GM21360 (cell line): ENCODE measurements at regions not wholly inside any gene's neighbourhood (a gene's known extent, or its start where the extent isn't known, plus 50 kb on each side); places are given as distances from the start of the nearest gene placed in this dataset.

Source experiments
- ATAC-seq: cut with Tn5 transposase; IDR thresholded peaks from one replicate; pipeline ENCODE4 v1.9.1; 2021; ENCODE audit warnings: mild to moderate bottlenecking, moderate library complexity; ENCODE audit not compliant: unreplicated experiment

- no peak for ATAC-seq
Observed at GRCh38 chr1:209042413-209042812, 541.1 kb upstream of the CAMK1G start.

DNA sequence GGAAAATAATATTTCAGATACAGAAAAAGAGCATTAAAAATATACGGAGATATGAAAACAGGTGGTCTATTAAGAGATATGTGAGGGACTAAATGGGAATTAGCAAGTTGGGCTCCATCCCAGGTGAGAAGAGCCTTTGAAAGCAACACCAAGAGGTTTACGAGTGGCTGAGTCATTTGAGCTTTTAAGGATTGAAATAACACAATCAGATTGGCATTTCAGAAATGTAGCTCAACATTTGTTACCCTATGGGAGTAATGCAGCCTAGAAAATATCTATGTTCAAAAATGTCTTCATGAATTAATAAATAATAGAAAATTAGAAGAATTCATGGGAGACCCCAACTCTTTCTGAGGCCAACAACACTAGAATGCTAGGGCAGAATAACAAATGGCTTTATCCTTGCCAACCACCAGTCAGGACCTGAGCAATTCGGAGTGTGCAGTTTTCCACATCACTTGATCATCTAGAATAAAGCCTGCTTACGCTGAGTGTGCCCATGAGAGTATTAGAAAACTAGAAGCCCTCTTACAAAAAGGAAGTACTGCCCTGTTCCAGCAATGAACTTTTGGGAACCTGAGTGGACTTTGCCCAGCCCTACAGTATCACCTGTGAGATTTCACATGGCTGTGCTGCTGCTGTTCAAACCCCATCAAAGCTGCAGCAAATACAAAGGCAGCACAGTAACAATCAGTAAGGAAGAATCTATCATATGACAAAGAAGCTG is 538.0 kb upstream of the CAMK1G start:
- ATAC-seq: no peak

GRCh38 chr1:209046058-209046417 is 537.5 kb upstream of the CAMK1G start:
- ATAC-seq: no peak

DNA sequence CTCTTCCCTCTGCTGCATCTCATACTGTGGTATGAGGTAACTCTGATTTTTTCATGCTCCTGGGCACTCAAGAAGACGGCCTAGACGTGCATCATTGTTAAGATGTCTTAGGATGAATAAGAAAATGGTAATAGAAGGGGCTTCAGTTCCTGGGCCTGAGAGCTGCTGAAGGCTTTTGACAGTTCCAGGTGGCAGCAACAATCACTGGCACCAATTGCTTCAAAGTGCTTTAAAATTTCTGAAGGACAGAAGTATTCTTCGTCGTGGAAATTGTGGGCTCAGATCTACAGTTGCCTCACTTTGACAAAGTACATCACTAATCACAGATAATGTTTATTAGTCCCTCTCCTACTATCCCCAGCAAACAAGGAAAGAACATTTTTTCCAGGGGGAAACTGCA is 536.6 kb upstream of the CAMK1G start:
- no peak for ATAC-seq

DNA sequence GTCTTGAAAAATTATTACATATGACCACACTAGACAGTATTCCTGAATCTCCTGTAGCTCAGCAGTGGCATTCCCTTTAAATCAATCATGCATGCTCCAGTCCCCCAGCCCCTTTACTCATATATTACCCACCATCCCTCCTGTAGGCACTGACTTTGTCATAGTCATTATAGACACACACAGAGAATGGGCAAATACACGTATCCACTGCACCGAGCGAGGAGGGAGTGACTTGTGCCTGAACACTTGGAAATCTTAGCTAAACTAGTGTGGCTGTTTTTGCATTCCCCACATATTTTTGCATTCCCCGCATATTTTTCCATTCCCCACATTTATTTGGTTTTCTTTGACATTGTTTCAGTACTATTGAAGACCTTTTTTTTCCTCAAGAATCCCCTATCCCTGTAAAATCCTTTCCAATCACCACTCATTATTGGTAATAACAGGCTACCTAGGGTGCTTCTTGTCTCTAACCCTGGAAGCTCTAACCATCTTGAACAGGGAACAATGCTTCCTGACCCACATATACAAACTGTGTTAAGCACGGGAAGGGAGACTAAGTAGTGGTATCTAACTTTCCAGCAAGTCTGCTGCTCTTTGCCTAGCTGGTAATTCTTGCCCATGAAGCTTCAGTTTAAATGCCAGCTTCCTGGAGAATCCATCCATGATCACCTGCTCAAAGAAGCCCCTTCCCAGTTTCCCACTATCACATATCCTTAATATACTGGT is 534.4 kb upstream of the CAMK1G start:
- ATAC-seq: no peak

GRCh38 chr1:209051570-209051969 is 531.9 kb upstream of the CAMK1G start:
- no peak for ATAC-seq

DNA sequence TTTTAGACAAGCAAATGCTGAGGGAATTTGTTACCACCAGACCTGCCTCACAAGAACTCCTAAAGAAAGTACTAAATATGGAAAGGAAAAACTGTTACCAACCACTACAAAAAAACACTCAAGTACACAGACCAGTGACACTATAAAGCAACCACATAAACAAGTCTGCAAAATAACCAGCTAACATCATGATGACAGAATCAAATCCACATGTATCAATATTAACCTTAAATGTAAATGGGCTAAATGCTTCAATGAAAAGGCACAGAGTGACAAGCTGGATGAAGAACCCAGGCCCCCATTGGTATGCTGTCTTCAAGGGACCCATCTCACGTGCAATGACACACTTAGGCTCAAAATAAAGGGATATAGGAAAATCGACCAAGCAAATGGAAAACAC is 529.9 kb upstream of the CAMK1G start:
- no peak for ATAC-seq

- no peak for ATAC-seq
Observed at GRCh38 chr1:209057083-209057482, 526.4 kb upstream of the CAMK1G start.

- ATAC-seq: no peak
Observed at GRCh38 chr1:209057901-209058300, 525.6 kb upstream of the CAMK1G start.

DNA sequence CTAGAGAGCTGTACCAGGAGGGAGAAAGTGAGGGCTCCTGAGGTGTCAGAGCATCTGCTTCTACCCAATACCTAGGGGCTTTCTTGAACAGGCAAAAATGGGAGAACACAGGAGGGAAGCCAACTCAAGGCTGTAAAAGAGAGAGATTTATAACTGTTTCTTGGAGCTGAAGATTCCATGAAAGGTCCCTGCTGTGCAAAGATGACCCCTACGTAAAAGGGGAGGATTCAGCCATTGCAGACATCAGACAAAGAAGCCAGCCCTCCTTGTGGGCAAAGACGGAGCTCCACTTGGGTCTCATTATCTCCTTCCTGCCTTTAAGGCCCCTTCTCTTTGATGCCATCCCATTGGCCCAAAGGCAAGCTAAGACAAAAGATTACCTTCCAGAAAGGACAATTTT is 524.1 kb upstream of the CAMK1G start:
- no peak for ATAC-seq

GRCh38 chr1:209059981-209060380 is 523.5 kb upstream of the CAMK1G start:
- no peak for ATAC-seq

DNA sequence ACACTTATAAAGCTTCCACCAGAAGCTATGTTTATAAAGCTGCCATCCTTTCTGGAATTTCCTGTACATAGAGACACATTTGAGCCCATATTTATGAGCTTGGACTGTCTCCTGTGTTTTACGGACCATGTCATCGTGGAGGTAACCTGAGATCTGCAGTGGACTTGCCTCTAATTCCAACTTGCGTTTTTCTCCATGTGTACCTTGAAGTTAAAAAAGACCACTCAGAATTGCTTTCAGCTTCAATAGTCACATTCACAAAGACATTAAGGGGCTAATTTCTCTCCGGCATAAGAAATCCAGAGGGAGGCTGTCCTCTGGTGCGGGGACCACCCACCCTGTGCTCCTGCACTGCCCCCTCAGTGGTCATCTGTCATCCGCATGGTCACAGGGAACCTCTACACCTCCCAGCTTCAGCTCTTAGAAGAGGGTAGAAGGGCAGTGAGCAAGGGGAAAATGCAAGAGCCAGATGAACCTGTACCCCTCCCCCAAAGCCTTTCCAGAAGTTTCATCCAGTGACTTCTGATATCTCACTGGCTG is 521.4 kb upstream of the CAMK1G start:
- no peak for ATAC-seq

DNA sequence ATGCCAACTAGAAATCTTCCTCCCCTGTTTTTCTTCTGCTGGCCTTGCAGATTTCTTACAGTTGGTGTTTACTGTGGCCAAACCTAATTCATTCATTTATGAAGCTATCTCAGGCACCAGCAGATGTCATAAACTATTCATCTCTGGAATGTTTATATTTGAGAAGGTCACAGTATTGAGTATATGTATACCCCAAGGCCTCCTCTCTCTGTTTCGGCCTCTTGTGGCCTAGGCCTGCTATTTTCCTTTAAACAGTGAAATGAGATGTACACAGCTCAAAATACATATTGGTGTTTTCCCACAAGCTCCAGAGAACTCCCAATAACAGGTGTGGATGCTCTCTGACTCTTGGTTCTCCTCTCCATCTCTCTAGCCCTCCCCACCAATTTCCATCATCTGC is 520.7 kb upstream of the CAMK1G start:
- no peak for ATAC-seq

DNA sequence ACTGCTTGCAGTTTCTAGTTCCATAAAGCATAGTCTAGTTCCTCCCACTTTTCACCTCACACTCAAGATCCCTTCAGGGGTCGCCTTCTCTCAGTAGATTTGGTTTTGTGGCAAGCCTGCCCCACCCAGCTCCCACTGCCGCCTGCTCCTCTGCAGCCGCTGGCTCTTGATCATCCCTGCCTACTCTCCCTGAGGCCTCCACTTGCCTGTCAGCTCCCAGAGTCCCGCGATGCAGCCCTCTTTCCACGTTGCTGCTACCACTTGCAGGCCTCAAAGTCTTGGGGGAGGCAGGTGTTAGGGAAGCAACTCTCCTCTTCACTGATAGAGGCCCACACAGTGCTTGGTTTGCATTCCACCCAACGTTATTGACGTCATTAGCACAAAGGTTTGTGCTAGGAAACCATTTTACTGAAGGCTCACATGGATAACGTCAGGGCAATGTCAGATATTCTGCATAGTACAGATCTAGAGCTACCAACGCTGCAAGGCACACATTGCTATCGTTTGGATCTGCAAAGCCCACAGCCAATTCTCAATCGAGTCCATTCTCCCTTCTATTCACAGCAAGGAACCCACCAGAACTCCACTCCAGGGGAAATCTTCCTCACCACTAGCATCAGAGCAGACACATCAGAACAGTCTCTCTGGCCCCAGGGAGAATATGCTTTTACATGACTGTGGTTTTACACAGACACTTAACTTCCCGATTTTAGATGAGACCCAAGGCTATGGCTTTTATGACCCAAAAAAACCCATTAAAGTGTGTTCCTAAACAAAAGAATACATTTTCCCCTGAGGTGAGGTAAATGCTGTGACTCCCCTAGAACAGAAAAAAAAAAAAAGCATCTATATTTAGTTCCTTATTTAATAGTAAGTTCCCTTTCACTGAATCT is 519.5 kb upstream of the CAMK1G start:
- ATAC-seq: no peak

DNA sequence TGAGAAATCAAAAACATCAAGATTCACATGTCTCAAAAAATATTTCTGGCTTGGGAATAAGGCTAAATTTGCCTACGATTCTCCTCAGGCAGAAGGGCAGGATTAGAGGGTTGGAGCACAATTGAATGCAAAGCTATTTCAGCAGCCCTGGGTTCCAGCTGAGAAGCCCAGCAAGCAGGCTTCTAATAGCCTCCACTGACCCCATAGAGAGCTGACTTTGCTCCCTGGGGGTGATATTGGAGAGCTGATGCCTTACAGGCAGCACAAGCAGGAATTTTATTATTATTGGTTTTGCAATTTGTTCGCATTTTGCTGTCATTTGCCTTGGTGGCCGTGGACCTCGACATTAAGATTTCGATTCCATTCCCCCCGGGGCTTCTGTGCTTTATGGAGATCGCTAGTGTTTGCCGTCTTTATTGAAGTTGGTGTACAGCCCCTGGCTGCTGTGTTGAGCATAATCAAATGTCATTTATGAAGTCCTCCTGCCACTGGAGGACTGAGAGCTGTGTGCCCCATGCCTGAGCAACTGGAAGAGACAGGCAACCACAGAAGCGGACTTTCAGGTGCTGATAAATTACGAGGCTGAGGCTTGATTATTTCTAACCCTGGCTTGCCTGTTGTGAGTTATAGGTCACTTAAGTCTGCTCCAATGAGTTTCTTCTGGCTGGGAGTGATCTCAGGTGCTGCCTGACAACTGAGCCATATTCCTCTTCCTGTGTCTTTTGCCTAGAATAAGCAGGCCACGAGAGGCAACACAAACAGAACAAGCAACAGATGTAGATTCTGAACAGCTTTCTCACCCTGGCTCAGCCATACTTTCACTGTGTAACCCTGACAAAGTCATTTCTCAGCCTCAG is 518.4 kb upstream of the CAMK1G start:
- ATAC-seq: no peak

DNA sequence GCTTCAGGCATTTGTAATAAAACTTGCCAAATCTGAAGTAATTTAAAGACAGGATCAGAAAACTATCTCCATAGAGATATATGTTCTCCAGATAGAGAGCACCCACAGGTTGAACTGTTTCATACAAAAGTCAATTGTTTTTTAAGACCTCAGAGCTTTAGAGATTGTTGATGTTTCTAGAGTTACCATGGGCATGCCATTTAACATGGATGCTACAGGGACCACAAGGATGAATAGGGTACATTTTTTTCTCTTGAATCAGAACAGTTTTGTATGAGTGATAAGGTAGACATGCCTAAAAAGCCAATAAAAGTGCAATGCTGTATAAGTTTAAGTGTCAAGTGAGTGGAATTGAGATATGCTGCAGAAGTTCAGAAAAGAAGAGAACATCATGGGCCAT is 511.0 kb upstream of the CAMK1G start:
- ATAC-seq: no peak

DNA sequence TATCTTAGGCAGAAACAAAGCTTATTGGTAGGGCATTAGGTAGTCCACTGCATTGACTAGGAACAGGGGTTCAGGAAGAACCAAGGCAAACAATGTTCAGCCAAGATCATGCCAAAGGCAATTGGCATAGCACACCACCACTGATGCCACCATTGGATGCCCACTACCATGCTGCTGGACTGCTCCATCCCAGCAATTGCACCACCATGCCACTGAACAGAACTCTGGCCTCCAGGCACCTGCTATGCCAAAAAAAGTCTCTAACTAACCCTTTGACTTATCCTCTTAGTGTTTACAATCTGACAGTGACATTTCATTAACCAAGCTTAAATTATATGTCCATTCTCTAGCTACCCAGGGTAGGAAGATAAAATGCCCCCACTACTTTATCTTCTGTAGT is 509.6 kb upstream of the CAMK1G start:
- no peak for ATAC-seq

DNA sequence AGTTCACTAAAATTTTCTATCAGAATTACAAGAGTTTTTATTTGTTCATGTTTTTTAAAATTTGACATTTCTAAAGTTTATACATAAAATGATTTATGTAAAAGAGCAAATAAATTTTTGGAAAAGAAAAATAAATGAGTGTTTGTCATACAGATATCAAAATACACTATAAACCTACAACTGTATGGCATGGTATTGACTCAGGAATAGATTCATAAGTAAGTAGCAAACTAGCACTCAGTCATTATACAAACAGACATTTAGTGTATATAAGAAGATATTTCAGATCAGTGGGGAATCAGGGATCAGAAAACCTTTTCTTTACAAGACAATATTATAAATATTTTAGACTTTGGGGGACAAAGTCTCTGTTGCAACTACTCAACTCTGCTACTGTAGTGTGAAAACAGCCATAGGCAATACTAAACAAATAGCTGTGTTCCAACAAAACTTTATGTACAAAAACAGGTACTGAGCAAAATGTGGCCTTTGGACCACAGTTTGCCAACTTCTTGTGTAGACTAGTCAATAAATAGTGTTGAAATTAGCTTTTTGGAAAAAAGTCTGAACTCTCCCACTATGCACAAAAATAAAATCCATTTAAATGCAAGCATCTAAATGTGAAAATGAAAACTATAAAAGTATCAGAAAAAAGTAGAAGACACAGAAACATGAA is 508.8 kb upstream of the CAMK1G start:
- ATAC-seq: no peak

DNA sequence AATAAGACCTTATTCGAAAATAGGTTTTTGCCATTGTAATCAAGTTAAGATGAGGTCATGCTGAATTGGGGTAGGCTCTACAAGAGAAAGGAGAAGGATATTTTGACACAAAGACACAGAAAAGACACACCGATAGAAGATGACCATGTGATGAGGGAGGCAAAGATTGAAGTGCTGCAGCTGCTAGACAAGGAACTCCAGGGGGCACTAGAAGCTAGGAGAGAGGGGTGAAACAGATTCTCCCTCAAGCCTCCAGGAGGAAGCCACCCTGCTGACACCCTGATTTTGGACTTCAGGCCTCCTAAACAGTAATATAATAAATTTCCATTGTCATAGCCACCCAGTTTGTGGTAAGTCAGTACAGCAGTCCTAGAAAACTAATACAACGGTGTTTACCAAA is 506.8 kb upstream of the CAMK1G start:
- ATAC-seq: peak; percentile 57

- no peak for ATAC-seq
Observed at GRCh38 chr1:209080170-209080781, 503.2 kb upstream of the CAMK1G start.
